ENCODE measurements at regions not wholly inside any gene's neighbourhood (a gene's known extent, or its start where the extent isn't known, plus 50 kb on each side); places are given as distances from the start of the nearest gene placed in this dataset.

DNA sequence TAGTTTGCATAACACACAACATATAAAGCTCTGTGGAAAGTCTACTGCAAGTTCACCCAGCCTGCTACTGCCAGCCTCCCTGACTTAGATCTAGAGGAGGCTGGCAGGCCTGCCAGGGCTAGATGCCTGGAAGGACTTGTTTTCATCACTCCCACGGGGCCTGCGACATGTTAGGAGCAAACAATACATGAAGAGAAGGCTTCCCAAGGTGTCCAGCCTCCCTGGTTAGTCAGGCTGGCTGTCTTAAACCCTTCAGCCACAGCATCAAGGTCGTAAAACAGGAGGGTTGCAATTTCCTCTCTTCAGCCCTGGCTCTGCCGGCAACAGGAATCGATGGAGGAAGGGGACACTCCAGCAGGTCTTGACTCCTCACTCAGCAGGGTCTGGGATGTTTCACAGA, 104.5 kb downstream of the NGF start:
- no peak for DNase-seq (ENCODE audit: low spot score)
- ATAC-seq (ENCODE audit: low FRiP score) = no peak
- no peak for TF ChIP-seq CTCF (IDR thresholded peaks at IDR 0.05)

DNA sequence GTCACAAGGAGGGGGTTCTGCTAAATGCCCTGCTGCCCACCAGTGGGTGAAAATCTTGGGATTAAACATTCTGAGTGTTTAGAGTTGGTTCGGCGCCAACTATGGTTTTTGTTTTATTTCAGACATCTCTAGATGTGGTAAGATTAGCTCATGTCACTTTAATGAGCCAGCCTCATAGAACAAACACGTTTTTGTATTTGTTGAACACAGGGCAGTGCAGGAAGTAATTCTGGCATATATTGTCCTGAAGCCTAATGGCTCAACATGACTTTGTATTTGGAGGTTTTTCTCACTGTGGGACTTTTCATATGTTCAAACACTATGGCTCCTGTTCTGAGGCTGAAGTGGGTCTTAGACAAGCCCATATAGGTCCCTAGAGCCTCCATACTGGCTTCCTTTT, 107.8 kb downstream of the NGF start:
- ATAC-seq (ENCODE audit: low FRiP score) (no peak), DNase-seq (ENCODE audit: low spot score) (no peak)
- no peak for TF ChIP-seq CTCF (IDR thresholded peaks at IDR 0.05)

DNA sequence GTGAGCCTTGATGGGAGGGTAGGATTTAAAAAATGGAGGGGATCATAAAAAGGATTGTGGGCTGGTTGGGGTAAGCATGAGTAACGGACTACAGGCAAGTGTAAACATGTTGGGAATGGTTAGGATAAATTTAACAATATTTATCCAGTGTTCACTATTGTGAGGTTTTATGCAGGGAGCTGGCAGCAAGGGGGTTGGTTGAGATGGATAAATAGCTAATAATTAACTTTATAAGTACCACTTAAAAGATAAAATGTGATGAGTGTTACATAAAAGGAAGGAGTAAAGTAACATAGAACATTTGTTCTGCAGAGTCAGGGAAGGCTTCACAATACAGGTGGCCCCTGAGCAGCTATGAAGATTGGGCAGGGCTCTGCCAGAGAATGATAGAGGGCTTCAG, 109.0 kb downstream of the NGF start:
- ATAC-seq (ENCODE audit: low FRiP score) = no peak
- no peak for TF ChIP-seq CTCF (IDR thresholded peaks at IDR 0.05)
- no peak for DNase-seq (ENCODE audit: low spot score)

DNA sequence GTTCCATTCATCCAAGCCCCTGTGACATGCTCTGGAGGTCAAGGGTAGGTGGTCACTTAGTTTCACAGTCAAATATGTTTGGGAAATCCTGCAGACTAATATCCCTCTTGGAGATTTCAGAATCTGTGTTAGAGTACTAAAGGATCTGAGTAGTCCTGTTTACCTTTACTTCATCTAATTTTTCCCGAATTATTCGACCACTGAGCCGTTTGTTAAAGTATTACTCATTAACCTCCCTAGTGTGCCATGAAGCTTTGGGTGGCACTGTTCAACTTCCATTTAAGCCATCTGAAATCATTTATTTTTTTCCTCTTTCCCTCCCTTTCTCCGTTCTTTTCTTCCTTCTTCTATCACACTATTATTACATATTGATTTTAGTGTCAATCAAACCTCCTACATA, 109.9 kb downstream of the NGF start:
- TF ChIP-seq CTCF (IDR thresholded peaks at IDR 0.05) = no peak
- no peak for DNase-seq (ENCODE audit: low spot score)
- no peak for ATAC-seq (ENCODE audit: low FRiP score)

DNA sequence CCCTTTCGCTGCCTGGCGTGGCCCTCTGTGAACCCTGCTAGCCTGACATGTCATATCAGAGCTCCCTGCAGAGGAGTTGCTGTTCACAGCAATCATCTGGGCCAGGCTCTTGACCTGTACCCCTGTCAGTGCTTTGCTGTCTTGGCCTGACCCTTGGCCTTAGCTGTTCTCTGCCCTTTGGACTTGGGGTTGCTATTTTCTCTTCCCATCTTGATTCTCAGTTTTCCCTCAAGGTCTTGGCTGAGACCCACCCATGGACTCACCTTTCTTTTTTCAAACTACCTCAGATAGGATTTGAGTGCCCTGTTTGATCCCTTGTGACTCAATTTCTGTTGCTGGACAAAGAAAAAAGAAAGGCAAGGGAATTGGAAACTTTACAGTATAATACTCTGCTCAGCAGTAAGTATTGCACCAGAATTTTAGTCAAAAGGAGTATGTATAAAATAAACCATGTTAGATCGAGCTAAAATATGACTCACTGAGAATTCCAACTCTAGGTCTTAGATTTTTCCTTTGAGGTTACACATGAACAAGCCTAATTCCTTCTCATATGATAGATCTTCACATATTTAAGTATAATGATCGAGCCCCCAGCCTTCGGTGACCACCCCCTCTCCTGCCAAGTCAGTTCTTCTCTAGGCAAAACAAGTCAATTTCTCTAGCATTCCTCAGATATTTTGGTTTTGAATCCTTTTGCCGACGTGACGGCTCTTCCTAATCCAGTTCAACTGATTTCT, 110.5 kb downstream of the NGF start:
- ATAC-seq (ENCODE audit: low FRiP score) = no peak
- TF ChIP-seq CTCF (IDR thresholded peaks at IDR 0.05) = no peak
- no peak for DNase-seq (ENCODE audit: low spot score)

DNA sequence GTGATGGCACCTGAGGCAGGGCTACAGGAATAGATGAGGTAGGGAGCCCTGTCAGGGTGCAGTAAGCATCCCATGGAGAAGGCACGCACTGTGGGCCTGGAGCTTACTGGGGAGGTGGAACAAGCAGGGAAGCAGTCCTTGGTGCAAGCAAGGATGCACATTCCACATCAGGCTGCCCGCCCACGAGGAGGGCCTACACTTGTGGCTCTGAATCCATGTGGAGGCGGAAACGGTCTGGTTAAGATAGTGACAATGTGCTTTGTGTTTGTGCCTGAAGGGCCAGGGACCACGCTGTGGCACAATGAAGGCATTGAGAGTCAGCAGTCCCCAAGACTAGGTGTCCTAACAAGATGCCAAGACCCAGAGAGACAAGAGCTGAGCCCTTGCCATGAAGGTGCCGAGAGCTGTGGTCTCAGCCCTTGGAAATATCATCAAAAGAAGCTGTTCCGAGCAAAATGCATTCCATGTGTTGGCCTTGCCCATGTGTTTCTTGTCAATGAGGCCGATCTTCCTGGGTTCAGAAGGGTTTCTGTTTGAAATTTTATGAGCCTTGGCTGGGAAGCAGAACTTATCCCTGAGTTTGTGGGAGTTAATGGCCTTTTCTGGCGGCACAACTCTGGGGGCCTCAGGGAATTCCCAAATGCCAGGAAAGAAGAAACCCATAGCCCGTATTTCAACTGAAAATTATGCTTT, 111.9 kb downstream of the NGF start:
- no peak for TF ChIP-seq CTCF (IDR thresholded peaks at IDR 0.05)
- ATAC-seq (ENCODE audit: low FRiP score) (no peak), DNase-seq (ENCODE audit: low spot score) (no peak)

- no peak for ATAC-seq (ENCODE audit: low FRiP score)
- DNase-seq (ENCODE audit: low spot score) = no peak
- TF ChIP-seq CTCF (IDR thresholded peaks at IDR 0.05) = no peak
These were observed 113.4 kb downstream of the NGF start for GRCh38 chr1:115224636-115225035.

Measured in omental fat pad (tissue), 3 donors.